Left colon (tissue), 2 donors: ENCODE measurements at regions not wholly inside any gene's neighbourhood (a gene's known extent, or its start where the extent isn't known, plus 50 kb on each side); places are given as distances from the start of the nearest gene placed in this dataset.
"Not testable (repeated sequence)": the region's sequence is repeated elsewhere in the genome, so short reads cannot be mapped to it uniquely, and the experiment has no call there.

ENCODE experiments used
- ATAC-seq: fragments of 200-7000 bp; cut with Tn5 transposase; one replicate; pipeline ENCODE4 v1.9.1; 2020; ENCODE audit warnings: mild to moderate bottlenecking, moderate library complexity
- DNase-seq, 2 donors: peaks; one replicate each; pipeline ENCODE4 v3.0.0-alpha.2; 2020
- intact Hi-C, 2 donors: fragments of 100-400 bp; cut with DNase I in 1 of 2; cut with micrococcal nuclease in 1 of 2; formaldehyde crosslinking; loops; one replicate each; pipeline versions ENCODE4 v1.11.2 to v1.14.0; 2022; cut with DNase I, micrococcal nuclease
- donor health status: DM: no; HTN: no; CAD: no.
- donor health status: DM: yes; HTN: yes; CAD: no.

GRCh38 chr3:38968403-38968802 is 83.3 kb downstream of the SCN11A start:
- intact Hi-C loops, result no loop called here
- DNase-seq (no peak), ATAC-seq (no peak)

DNA sequence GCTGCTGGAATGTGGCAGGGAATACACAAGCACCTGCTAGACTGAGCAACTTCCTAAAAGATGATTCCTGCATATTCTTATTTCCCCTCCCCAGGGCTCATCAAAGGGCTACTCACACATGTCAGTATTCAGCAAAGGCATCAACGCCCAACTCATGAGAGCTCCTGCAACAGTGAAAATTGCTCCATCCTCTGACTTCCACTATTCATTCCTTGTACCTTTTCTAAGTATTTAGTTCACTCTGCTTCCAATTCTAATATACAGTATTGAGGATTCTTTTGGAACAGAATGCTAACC is 84.1 kb downstream of the SCN11A start:
- intact Hi-C loops, result no loop called here
- no peak for ATAC-seq

GRCh38 chr3:38966811-38967692 is 84.7 kb downstream of the SCN11A start:
- DNase-seq (no peak), ATAC-seq (no peak)
- intact Hi-C loops, result no loop called here

More for the DNA sequence above, 84.1 kb downstream of the SCN11A start:
- no peak for DNase-seq

- DNase-seq (no peak), ATAC-seq (no peak)
- intact Hi-C loops, result no loop called here
These were observed 87.1 kb downstream of the SCN11A start for GRCh38 chr3:38964646-38965045.

DNA sequence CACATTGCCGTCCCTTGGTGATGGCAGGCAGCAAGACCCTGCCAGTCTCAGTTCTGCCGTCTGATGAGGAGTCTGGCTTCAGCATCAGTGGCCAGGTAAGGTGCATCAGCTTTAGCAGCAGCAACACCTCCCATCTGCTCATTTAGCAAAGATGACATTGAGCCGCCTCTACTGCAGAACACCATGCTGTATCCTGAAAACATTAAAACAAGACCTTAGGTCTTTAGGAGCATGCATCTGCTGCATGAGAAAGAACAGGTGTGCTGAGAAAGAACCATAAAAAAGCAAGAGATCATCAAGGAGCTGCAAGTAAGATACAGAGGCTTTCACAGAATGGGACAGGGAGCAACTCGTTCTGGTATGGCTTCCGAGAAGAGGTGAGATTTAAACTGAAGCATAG is 87.5 kb downstream of the SCN11A start:
- DNase-seq (no peak), ATAC-seq (no peak)
- intact Hi-C loops, result no loop called here

- DNase-seq (peak; percentile 28 to 64), ATAC-seq (peak; percentile 90)
- intact Hi-C loops, result no loop called here
These were observed 90.7 kb downstream of the SCN11A start for GRCh38 chr3:38960953-38961622.

DNA sequence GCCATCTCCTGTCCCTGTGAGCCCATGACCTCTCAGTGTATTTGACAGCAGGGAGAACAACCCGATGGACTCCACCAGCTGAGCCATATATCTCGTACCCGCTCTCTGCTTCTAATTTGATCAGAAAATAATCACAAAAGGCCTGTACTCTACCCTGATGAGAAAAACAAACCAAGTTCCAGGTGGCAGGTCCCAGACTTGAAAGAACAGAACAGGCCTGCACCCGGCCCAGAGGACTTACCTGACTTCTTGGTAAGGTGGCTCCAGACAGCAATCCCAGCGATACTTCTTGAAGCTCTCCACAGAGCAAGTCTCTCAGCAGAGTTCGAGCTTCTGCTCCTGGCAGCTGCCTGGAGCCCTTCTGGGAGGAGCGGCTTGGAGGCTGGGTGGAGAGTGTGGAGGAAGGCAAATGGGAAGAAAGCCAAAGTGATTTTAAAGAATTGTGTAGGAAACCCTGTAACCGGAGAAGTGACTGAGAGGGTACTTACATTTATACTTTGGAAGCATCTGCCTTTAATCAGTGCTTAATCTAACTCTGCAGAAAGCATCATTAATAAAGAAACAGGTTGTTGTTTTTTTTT is 91.6 kb downstream of the SCN11A start:
- intact Hi-C loops, result no loop called here
- DNase-seq (no peak), ATAC-seq (no peak)

DNA sequence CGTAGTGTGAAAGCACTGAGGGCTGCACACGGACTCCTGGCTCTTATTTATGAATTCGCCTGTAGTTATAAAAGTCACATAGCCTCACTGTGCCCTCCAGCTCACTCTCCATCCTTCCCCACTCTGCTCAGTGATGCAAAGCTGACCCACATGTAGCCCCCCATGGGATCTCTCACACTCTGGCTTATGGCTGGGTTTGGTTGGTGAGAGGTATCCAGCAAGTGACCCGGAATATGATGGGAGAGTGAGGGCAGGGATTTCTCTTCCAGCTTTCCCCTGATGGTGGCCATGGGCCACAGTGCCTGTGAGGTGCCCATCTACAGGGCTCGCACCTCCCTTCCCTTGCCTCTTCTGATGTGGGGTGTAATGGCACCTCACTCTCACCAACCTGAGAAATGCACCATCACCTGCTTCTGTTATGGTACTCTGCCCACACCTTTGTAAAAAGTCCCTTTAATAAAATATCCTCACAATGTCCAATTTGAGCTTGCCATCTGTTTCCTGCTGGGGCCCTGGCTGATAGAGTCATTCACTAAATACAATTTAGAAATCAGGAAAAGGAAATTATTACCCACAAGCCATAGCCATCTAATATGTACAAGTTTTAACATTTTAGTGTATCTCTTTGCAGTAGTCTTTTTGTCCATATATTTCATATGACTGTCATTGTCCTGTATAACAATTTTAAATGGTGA is 93.6 kb downstream of the SCN11A start:
- ATAC-seq, result no peak

GRCh38 chr3:38957296-38957695 is 94.4 kb downstream of the SCN11A start:
- no peak for DNase-seq
- intact Hi-C loops, result no loop called here
- ATAC-seq, result no peak

More for the DNA sequence above, 93.6 kb downstream of the SCN11A start:
- DNase-seq, result no peak
- intact Hi-C loops, result no loop called here

DNA sequence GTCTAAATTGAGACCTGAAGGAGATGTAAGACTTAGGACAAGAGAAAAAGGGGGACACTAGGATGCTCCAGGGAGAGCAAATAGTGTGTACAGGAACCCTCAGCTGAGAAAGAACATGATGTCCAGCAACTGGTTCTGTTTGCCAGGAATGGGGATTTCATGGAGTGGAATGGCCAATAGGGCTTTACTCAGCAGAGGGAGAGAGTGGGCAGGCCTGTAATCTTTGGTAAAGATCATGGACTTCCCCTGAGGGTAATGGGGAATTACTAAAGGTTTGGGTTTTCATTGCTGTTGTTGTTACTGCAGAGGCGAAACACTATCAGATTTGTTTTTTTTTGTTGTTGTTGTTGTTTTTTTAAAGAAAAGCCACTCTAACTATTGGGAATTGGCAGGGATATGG is 99.0 kb downstream of the SCN11A start:
- no peak for ATAC-seq
- intact Hi-C loops, result no loop called here
- no peak for DNase-seq

DNA sequence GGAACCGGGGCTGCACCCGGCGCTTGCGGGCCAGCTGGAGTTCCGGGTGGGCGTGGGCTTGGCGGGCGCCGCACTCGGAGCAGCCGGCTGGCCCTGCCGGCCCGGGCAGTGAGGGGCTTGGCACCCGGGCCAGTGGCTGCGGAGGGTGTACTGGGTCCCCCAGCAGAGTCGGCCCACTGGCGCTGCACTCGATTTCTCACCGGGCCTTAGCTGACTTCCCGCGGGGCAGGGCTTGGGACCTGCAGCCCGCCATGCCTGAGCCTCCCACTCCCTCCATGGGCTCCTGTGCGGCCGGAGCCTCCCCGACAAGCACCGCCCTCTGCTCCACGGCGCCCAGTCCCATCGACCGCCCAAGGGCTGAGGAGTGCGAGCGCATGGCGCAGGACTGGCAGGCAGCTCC is 100.6 kb downstream of the SCN11A start:
- intact Hi-C loops, ATAC-seq, DNase-seq: not testable (repeated sequence)

GRCh38 chr3:38950581-38950980 is 101.2 kb downstream of the SCN11A start:
- DNase-seq (no peak), ATAC-seq (no peak)
- intact Hi-C loops, result no loop called here

DNA sequence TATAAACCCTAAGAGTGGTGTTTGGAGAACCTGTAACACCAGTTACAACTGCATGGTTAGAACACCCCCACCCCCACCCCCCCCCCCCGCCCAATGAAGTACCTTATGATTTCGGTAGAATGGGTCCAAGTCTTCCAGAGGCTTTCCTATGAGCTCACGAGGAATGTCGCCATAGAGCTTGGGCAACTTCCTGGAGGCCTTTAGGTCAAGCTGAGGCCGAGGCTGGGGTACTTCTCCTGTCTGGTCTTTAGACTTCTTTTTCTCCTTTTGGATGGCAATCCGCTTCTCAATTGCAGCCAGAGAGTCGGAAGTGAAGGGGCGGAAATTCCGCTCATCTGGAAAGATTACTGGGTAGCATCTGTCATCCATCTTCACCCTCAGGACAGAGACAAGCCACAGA is 101.8 kb downstream of the SCN11A start:
- DNase-seq (no peak), ATAC-seq (no peak)
- intact Hi-C loops, result no loop called here

DNA sequence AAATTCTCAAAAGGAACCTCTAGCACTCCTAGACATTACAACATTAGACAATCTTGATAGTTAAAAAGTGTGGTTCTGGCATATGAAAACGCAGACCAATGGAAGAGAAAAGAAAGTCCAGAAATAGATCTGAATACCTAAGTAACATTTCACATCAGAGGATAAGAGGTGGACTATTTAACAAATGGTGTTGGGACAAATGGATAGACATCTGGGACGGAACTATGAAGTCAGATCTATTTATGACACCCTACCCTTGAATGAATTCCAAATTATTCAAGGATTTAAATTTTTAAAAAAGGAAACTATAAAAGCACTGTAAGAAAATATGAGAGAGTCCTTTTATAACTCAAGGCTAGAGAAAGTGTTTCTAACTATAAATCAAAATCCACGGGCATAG is 111.3 kb downstream of the SCN11A start:
- ATAC-seq (no peak), DNase-seq (no peak)
- intact Hi-C loops, result no loop called here

GRCh38 chr3:38925351-38925750 is 109.3 kb upstream of the SCN10A start:
- intact Hi-C loops, result no loop called here
- no peak for ATAC-seq
- no peak for DNase-seq

- no peak for ATAC-seq
- DNase-seq, result no peak
- intact Hi-C loops, result no loop called here
These were observed 100.7 kb upstream of the SCN10A start for GRCh38 chr3:38916706-38917105.

DNA sequence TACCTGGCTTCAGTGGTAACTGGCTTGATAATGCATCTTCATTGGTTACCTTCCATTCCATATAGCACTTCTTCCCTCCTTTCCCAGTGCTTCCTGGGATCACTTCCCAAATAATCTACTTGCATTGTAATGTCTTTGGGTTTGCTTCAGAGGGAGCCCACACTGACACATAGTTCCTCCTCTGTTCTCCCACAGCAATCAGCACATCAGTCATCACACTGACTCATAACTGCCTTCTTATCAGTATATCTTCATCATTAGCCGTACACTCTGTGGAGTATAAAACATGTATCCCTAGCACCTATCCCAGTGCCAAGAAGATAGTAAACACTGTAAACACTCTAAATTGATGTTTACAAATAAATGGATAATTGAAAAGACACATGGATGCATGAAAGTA is 91.4 kb upstream of the SCN10A start:
- intact Hi-C loops, result no loop called here
- DNase-seq (no peak), ATAC-seq (no peak)

GRCh38 chr3:38890426-38890825 is 74.4 kb upstream of the SCN10A start:
- ATAC-seq (no peak), DNase-seq (no peak)
- intact Hi-C loops, result no loop called here

DNA sequence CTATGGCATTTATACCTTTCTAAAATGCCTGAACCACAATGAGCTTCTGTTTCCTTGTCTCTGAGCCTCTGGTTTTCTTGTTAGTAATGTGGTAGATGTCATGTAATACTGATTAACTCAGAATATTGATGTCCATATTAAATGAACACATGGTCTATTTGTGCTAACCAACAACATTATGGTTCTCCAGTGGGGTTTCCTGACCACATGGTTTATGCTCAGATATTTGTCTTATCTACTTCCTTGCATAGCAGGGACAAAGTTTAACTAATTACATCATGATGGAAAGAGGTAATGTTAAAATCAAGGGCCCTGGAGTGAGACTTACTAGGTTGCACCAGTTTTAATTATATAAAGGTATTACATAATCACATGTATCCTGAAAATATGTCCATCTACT is 62.6 kb upstream of the SCN10A start:
- intact Hi-C loops, result no loop called here
- no peak for DNase-seq
- no peak for ATAC-seq
